GM18858 (cell line): ENCODE measurements at regions not wholly inside any gene's neighbourhood (a gene's known extent, or its start where the extent isn't known, plus 50 kb on each side); places are given as distances from the start of the nearest gene placed in this dataset.

Experiments
- ATAC-seq: cut with Tn5 transposase; IDR thresholded peaks from one replicate; pipeline ENCODE4 v1.9.1; 2021; ENCODE audit not compliant: unreplicated experiment

DNA sequence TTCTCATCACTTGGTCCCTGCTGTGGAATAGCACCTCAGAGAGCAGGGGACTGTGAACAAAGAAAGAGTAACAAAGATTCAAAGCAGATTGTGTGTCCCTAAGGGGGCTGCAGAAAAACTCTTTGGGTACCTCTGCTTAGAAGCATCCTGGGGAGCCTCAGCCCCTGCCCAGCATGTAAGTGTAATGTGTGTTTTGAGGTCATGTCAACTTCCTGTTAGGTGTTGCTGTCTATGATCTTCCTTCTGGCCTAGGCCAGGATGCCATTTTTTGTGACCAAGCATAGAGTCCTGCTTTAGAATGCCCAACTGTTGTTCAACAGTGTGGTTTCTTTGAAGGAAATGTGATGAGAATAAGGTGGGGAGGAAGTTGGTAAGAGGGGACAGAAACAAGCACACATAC, 77.1 kb upstream of the BCL6 start:
- no peak for ATAC-seq

DNA sequence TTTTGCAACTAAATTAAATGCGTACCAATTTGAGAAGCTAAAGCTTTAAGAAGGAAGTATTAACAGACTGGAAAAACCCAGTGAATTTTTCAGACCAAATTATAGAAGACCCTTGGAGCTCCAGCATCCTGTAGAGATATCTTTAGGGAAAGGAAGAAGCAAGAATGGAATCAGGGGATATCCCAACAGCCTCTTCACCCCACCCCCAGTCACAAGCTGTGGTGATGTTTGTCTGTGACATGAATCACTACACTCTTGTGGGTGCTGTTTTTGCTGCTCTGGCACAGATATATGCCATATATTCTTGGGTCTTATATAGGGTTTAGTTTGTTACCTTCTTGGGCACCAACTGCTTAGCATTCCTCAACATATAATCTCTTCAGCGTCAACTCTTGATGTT, 78.5 kb upstream of the BCL6 start:
- no peak for ATAC-seq

DNA sequence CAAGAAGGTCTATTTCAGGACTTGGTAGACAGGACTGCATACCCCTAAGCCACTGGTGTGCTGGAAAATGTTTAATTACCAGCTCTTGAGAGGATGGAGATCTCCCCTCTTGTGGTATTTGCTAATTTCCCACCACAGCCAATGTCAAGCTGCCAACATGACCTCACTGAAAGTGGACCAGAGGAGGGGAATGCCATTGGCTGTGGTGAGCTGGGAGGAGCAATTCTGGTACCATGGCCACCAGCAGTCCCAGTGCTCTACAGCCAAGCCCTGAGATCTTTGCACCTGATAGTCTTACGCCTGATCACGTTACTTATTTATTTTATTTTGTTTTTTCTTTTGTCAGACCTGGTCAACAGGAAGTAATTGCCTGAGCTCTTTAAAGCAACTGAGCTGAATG, 82.5 kb upstream of the BCL6 start:
- no peak for ATAC-seq

DNA sequence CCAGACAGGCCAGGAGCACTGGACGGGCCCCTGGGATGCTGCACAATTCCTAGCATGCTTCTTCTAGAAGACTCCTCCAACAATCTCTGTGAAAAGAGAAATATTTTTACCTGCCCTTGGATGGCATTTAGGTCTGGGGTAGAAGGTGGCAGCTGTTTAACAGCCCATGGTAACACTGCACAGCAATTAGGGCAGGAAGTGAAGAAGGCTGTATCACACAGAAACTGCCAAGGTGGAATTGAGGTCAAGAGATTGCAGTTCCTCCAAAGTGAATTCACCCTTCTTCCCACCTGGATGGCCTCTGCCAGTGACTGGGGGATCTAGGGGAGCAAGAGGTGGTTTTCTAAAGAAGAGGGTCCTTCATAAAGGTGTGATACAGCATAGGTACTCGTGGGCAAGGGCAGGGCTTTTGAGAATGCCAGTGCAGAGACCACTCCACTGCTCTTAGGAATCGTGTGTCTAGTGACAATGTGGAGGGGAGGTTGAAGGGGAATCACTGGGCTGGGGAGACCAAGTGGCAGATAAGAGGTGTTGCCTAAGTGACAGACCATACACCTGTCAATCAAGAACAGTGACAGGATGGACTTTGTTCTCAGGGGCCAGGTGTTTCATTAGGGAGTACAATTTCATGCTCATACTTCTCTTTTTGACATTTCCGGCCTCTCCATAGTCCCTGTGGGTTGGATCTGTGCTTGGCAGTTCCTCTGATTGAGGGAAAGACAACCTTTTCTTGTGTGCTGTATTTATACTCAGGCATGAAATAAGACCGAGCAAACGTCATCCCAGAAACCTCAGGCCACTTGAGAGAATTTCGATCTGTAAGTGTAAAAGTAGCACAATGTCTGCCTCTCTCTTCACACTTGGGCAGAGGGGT, 83.5 kb upstream of the BCL6 start:
- ATAC-seq = peak; percentile 83

DNA sequence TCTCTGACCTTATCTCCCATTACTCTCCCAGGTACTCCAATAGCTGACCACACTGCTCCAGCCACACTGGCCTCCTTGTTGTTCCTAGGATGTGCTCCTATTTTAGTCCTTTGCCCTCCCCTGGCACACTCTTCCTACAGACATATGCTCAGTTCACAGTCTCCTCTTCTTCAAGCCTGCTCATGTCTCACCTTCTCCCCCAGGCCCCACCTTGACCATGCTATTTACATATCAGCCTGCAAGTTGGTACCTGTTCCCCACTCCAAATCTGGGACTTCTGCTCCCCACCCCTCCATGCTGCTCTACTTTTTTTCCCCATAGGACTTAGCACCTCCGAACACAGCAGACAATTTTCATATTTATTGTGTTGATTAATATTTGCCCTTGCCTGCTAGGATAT, 84.9 kb upstream of the BCL6 start:
- no peak for ATAC-seq

DNA sequence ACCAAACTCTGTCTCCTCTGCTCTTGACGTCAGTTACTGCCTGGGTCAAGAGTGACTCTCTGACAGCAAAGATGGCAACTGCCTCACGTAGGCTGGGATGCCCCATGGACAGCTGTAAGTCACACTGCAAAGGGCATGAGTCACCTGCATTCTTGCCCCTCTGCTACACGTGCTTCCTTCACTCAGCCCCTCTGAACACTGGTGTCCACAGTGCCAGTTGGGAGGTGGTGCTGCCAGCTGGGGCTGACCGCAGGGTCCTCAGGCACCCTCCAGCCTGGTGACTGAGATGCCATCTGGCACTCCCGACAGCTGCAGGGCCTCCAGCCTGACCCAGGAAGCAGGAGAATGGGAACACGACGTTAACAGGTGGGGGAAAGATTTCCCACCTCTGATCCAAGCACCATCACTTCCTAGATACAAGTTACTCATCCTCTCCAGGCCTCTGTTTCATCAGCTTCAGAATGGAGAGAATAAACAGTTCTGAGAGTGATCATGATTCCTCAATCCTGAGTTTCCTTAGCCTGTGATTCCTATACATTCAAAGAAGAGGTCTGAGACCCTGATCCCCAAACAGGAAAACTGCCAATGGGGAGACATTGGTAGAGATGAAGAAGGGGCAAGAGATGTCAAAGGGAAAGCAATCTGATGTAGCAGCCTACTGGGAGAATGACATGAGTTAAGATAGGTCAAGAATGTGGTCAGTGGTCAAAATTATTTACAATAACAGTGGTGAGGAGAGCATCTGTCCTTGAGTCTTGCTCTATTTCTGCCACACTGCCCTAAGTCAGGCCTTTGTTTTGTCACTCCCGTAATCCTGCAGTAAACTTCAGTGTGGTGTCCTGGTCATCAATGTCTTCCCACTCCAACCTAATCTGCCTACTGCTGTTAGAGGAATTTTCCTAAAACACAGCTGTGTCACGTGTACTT, 86.1 kb upstream of the BCL6 start:
- no peak for ATAC-seq

DNA sequence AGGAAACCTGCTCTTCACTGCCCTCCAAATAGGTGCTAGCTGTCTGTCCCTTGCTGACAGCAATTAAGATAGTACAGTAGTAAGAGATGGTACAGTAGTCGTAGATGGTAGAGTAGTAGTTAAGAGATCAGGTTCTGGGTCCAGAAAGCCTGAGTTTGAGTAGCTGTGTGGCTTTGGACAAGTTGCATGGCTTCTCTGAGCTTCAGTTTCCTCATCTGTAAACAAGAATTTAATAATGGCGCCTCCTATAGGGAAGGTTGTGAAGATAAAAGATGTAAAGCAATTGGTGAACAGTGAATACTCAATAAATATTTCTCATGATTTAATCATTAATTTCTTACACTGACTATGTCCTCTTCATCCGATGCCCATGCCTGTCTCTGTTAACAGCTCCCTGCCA, 86.9 kb upstream of the BCL6 start:
- no peak for ATAC-seq

DNA sequence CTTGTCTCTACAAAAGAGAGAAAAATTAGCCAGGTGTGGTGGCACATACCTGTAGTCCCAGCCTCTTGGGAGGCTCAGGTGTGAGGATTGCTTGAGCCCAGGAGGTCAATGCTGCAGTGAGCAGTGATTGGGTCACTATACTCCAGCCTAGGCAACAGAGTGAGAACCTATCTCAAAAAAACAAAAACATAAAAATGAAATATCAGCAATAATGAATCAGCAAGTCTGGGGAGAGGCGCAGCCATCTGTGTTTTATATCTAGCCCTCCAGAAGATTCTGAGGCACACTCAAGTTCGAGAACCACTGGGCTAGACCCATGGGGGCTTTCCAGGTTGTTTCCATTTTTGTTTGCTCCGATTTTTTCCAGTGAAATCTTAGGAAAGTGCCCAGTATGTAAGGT, 88.1 kb upstream of the BCL6 start:
- ATAC-seq = no peak

DNA sequence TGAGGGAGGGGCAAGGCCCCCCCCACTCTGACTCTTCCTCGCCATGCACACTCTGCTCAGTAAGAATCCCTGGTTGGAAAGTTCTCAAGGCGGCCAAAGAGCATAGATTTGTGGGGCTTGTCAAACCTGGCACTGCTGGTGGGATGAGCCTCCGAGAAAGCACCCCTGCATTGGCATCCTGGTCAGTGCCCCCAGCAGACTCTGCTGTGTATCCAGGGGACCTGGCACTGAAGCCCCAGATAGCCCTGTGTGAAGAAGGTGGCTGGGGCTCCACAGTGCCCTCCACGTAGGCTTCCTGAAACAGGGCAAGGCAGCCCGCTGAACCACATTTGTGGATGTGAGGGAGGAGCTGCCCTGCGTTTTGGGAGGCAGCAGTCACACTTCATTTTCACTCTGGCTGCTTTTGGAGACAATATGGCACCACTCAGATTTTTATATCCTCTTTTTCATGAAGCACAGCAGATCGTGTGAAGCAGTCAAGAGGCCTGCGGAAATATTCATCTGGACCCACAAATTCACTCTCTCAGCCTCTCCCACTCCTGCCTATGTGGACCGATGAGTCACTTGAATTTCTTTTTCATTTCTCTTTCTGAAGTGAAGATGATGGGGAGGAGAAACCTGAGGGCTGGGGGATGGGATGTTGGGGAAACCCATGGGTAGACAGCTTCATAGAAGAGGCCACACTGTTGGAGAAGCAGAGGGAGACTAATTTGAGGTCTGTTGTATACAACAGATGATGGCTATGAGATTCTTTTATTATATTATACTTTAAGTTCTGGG, 88.7 kb upstream of the BCL6 start:
- no peak for ATAC-seq

DNA sequence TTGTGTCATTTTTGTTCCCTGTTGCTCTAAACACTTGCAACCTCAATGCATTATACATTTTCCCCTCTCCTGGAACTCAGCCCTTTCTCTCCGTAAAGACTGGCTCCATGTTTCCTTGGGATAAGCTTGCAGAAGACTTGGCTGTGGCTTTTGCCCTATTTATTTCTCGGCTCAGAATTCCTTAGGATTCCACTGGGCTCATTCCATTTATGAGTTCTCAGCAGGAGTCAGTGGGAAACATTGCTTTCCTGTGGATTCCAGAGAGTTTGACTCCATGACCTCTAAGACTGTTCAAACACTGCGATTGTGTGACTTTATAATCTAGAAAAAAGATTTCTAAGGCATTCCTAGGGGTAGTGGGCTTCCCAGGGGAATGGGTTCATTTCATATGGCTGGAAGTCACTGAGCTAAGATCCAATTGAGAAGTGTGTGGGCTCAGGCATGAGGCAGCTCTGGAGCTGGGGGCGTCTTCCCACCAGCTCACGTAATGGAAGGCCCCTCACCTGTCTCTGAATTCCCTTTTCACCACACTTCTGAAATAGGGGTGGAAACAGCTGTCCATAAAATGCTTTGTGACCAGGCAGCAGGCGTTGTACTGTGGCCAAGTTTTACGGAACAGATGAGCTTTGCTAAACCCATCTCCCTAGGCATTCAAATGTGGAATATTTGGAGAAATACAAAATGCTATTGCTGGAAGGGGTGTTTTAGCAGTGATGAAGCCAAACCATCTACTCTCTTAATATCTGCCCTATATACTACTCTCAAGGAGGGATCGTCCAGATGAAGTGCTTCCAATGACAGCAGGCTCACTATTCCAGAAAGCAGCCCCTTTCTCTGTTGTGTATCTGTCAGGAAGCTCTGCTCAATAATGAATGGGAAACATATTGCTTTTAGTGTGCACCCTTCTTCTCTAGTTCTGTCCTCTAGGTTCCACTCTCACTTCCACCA, 91.8 kb upstream of the BCL6 start:
- ATAC-seq = no peak

DNA sequence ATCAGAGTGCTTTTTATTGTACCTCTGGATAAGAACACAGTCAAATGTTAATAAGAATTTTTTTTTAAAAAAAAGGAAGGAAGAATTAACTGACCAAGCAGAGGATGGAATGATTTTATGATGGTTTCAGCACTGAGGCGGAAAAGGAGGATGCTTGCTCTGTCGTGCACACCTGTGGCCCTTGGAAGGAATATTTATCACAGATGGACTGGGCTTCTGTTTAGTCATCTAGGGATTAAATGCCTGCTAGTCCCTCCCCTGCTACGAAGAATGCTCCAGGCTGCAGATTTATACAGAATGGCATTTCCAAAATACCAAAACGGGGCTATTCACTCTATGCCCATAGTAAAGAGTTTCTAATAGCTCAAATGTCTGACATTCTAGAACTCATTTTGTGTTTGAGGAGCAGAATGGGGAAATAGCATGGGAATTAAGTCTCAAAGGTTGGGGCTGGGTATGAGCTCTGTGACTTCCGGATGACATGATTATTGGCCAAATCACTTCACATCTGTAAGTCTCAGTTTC, 92.8 kb upstream of the BCL6 start:
- ATAC-seq = no peak

DNA sequence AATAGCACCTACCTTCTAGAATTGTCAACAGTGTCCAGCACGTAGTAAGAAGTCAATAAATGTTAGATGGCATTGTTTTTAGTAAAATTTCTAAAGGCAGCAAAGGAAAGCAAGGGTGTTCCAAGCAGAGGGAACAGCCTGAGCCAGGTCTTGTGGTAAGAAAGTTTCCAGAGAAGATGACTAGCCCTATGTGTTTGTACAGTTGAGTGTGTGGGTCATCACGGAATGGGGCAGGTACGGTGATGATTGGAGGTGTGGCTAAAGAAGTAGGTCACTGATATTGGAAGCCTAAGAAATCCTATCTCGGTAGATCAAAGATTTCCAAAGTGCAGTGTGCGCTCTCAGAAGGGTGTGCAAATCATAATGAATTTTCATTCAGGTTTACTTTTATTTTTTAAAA, 94.2 kb upstream of the BCL6 start:
- no peak for ATAC-seq

DNA sequence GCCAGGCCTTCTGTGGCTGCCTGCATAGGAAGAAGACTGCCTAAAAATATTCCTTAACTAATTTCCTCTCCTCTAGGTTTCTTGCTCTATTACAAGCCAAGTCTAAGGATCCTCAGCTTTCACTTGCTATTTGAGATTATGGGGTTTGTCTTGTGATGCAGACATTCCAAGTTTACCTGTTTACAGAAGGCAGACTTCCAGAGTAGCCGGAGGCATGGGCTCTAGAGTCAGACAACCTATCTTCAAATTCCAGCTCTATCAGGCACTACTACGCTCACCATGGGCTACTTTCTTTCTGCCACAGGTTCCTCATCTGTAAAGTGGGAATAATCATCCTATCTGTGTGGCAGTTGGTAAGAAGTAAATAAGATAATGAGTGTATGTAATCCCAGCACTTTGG, 95.6 kb upstream of the BCL6 start:
- no peak for ATAC-seq

DNA sequence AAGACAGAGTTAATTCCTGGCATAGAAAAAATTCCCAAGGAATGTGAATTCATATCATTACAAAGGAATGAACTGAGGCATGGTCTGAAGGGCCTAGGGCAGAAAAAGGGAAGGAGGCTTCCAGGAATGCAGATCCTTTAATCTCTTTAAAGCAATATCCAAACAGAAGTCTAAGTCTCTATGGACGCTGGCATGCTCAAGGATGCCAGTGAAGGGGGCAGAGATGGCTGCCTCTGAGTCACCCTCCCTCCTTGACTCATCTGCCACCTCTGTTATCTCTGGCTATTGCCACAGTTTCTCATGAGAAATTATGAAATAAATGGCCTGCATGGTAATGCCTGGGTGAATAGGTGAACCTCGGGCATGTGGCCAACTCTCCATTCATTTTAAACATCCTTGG, 96.3 kb upstream of the BCL6 start:
- ATAC-seq = no peak

DNA sequence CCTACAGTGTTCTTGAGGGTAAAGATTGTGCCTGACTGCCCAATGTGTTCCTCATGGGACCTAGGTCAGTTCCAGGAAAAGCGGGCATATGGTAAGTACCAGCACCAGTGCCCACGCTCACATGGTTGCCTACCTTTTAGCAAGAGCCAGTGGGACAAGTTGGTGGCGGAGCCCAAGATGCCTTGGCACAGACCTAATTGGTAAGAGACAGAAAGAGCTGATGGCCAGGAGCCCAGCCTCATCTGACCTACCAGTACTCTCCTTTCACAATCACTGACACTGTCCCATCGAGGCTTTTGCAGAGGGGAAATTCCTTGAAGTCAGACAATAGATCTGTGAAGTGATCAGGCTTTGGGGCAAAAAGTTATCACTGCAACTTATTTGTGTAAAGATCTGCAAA, 98.4 kb upstream of the BCL6 start:
- ATAC-seq = no peak

DNA sequence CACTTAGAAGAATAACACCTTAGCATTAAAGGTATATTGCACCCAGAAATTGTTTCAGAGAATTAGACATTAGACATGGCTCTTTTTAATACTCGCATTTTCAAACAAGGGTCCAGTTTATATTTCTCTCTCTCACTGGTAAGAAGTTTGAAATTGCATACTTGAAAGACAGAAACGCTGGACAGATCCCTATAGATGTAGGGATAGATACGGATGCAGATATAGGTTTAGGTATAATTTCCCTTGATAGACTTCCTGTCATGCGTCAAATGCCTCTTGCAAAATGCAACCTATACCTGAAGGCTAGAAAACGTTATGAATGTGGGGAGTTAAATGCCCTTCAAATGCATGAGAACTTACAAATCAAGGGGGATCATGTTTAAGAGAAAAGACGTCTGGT, 99.4 kb upstream of the BCL6 start:
- ATAC-seq = no peak

DNA sequence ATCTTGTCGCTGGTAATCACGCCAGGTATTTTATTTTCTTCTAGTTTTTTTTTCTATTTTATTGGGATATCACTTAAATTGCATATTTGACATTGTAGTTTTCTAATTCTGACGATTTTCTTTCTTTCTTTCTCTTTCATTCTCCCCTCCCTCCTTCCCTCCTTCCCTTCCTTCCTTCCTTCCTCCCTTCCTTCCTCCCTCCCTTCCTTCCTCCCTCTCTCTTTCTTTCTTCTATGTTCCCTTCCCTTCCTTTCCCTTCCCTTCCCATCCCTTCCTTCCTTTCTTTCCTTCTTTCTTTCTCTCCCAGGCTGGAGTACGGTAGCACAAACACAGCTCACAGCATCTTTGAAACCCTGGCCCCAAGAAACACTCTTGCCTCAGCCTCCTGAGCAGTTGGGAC, 100.6 kb upstream of the BCL6 start:
- ATAC-seq = no peak

DNA sequence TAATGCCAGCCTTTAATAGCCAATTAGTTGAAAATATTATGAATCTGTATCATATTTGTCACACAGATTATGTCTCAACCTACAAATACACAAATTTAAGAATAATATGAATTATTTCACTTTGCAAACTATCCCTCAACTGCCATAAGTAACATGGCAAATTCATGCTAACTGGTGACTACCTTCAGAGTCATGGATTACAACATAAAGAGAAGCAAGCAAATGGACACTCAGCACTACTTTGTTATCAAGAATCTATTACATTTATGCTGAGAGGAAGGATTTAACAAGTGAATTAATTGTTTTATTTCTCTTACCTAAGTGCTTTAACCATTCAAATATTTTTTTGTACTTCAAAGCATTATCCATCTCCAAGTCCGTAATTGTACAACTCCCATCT, 103.1 kb upstream of the BCL6 start:
- ATAC-seq = no peak

DNA sequence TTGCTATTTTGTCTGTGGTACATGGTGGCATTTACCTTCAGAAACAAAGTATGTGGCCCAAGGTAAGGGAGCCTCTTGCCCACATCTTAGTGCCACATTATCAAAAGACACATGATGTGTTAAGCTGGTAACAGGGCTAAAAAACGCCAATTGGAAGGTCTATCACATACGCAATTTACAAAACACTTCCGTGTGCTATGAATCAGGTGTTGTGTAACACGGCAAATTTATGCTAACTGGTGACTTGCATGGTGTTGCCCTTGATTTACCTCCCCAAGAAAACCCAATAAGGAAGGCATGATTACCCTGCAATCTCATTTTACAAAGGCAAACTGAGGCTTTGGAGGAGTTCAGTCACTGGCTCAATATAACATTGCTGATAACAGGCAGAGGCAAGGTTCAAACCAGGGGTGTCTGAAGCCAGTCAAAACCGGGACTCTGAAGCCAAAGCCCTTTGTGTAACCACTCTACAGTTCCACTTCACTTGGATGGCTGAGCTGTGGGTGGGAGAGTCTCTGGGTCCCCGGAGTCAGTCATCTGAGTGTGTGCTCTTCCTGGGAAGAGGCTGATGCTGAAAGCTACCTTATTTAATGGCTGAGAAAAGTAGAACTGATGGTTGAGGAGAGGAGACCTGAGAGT, 103.9 kb upstream of the BCL6 start:
- no peak for ATAC-seq
